SK-N-SH (cell line): ENCODE measurements at regions not wholly inside any gene's neighbourhood (a gene's known extent, or its start where the extent isn't known, plus 50 kb on each side); places are given as distances from the start of the nearest gene placed in this dataset.

ENCODE experiments used
- CTCF ChIP-seq: fragments of 200-600 bp; sonication (generic); IDR thresholded peaks from 2 replicates; pipeline ENCODE4 v1.6.1; 2017; ENCODE audit warnings: antibody characterized with exemption, mild to moderate bottlenecking, moderate library complexity
- EP300 ChIP-seq, 2 experiments: IDR thresholded peaks; 2 replicates each; pipeline versions ENCODE4 v1.4.0 to v1.6.1; 2012; ENCODE audit warnings: borderline replicate concordance in 1 of 2, low read depth in 1 of 2, low read length in 1 of 2
- EZH2phosphoT487 ChIP-seq: fragments of 200-600 bp; sonication (generic); IDR thresholded peaks from 2 replicates; pipeline ENCODE4 v1.6.1; 2017; ENCODE audit warnings: low read depth, mixed run types, mild to moderate bottlenecking, antibody characterized with exemption, moderate library complexity, borderline replicate concordance
- FOSL2 ChIP-seq: IDR thresholded peaks from 2 replicates; pipeline ENCODE4 v1.4.0; 2012; ENCODE audit warnings: low read depth, mild to moderate bottlenecking, moderate library complexity, borderline replicate concordance
- FOXM1 ChIP-seq: IDR thresholded peaks from 2 replicates; pipeline ENCODE4 v1.4.0; 2012; ENCODE audit warnings: low read depth, mild to moderate bottlenecking
- NRF1 ChIP-seq: IDR thresholded peaks from 2 replicates; pipeline ENCODE4 v1.6.1; 2012; ENCODE audit warnings: low read depth, mild to moderate bottlenecking, low read length
- POLR2AphosphoS5 ChIP-seq: IDR thresholded peaks from 2 replicates; pipeline ENCODE4 v1.6.1; 2012; ENCODE audit warnings: low read depth, low read length
- RCOR1 ChIP-seq: fragments of 150-350 bp; IDR thresholded peaks from 2 replicates; pipeline ENCODE4 v1.6.1; 2017; ENCODE audit warnings: antibody characterized with exemption, low read length
- RFX5 ChIP-seq: IDR thresholded peaks from 2 replicates; pipeline ENCODE4 v1.6.1; 2012; ENCODE audit warnings: mild to moderate bottlenecking, improper control_type of control experiment, low read length
- ZBTB33 ChIP-seq: IDR thresholded peaks from 2 replicates; pipeline ENCODE4 v1.4.0; 2012; ENCODE audit warnings: low read depth, borderline replicate concordance
- TF ChIP-seq, protein P1 (sequence below): IDR thresholded peaks from 2 replicates; pipeline ENCODE4 v1.4.0; 2012; ENCODE audit warnings: low read depth

- TF ChIP-seq FOXM1 (no peak), POLR2AphosphoS5 (no peak), RFX5 (no peak), NRF1 (no peak), EZH2phosphoT487 (no peak), ZBTB33 (no peak), CTCF (no peak), RCOR1 (no peak), FOSL2 (no peak), EP300 (IDR thresholded peaks at IDR 0.05; ENCODE audit: borderline replicate concordance in 1 of 2, low read depth in 1 of 2, low read length in 1 of 2) (no peak)
- TF ChIP-seq, protein P1, sequence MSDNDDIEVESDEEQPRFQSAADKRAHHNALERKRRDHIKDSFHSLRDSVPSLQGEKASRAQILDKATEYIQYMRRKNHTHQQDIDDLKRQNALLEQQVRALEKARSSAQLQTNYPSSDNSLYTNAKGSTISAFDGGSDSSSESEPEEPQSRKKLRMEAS = no peak
These were observed 97.7 kb upstream of the SIX3 start for GRCh38 chr2:44843641-44844310.
